ENCODE measurements at regions not wholly inside any gene's neighbourhood (a gene's known extent, or its start where the extent isn't known, plus 50 kb on each side); places are given as distances from the start of the nearest gene placed in this dataset.

DNA sequence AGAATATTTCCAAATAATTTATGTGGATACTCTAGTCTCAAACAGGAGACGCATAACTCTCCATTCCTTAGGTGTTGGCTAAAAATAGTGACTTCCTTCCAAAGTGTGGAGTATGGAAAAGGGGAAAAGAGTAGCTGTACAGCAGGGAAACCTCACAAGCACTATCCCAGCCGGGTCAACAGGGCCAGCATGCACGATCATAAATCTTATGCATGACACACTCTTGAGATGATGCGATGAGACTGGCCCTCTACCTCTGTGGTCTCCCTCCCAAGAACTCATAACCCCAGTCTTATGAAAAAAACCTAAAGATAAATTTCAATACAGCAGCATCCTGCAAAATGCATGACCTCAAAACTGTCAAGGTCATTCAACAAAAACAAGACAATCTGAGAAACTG is 197.3 kb downstream of the TEX36 start:
- no CpG with 5 or more reads among the region's 4 CpGs for WGBS (ENCODE audit: insufficient coverage, low lambda C conversion rate)
- DNase-seq: no peak
- Histone ChIP-seq H3K9me3 (ENCODE audit: control insufficient read depth, low read depth, low read length) (no peaks in the 10 kb centered on the region), H3K27ac (ENCODE audit: low read length) (no peak overlapping the region), H3K4me1 (ENCODE audit: control insufficient read depth, insufficient read depth, low read length) (no peaks in the 10 kb centered on the region), H3K27me3 (ENCODE audit: control insufficient read depth, insufficient read depth, low read length) (peaks cover 5% of the 10 kb centered on the region), H3K4me3 (ENCODE audit: low read length) (no peak overlapping the region), H3K36me3 (ENCODE audit: control insufficient read depth, insufficient read depth, low read length) (no peaks in the 10 kb centered on the region)

- DNase-seq: no peak
- peaks cover 8% of the 10 kb centered on the region for H3K27me3 ChIP-seq (ENCODE audit: control insufficient read depth, insufficient read depth, low read length)
- WGBS (ENCODE audit: insufficient coverage, low lambda C conversion rate): 100% methylated on average over 1 of the region's 1 CpG
These were observed 198.8 kb downstream of the TEX36 start for GRCh38 chr10:125484035-125484732.

GRCh38 chr10:125482637-125483036 is 200.3 kb downstream of the TEX36 start:
- H3K27ac ChIP-seq (ENCODE audit: low read length): no peak overlapping the region
- DNase-seq: no peak
- no peaks in the 10 kb centered on the region for H3K36me3 ChIP-seq (ENCODE audit: control insufficient read depth, insufficient read depth, low read length)
- H3K27me3 ChIP-seq (ENCODE audit: control insufficient read depth, insufficient read depth, low read length): peaks cover 8% of the 10 kb centered on the region
- no peaks in the 10 kb centered on the region for H3K4me1 ChIP-seq (ENCODE audit: control insufficient read depth, insufficient read depth, low read length)
- no CpG with 5 or more reads among the region's 5 CpGs for WGBS (ENCODE audit: insufficient coverage, low lambda C conversion rate)
- no peaks in the 10 kb centered on the region for H3K9me3 ChIP-seq (ENCODE audit: control insufficient read depth, low read depth, low read length)
- H3K4me3 ChIP-seq (ENCODE audit: low read length): no peak overlapping the region

More at GRCh38 chr10:125484035-125484732, 198.8 kb downstream of the TEX36 start:
- no peaks in the 10 kb centered on the region for H3K9me3 ChIP-seq (ENCODE audit: control insufficient read depth, low read depth, low read length)
- H3K4me1 ChIP-seq (ENCODE audit: control insufficient read depth, insufficient read depth, low read length): no peaks in the 10 kb centered on the region
- no peaks in the 10 kb centered on the region for H3K36me3 ChIP-seq (ENCODE audit: control insufficient read depth, insufficient read depth, low read length)
- no peak overlapping the region for H3K27ac ChIP-seq (ENCODE audit: low read length)
- H3K4me3 ChIP-seq (ENCODE audit: low read length): no peak overlapping the region

DNA sequence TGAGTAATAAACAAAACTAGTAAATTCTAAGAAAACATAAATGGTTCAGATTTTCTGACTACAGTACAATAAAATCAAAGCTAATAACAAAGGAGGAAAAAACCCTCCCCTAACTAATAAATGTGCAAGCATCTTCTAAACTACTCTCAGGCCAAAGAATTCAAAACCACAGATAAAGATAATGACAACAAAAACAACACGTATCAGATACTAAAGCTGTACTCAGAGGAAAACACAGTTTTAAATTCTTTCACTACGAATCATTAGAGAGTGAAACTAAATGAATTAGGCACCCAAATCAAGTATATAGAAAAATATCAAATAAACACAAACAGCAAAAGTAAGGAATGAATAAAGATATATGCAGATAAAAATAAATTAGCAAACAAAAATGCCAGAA is 200.9 kb downstream of the TEX36 start:
- H3K4me1 ChIP-seq (ENCODE audit: control insufficient read depth, insufficient read depth, low read length): no peaks in the 10 kb centered on the region
- H3K27me3 ChIP-seq (ENCODE audit: control insufficient read depth, insufficient read depth, low read length): peaks cover 8% of the 10 kb centered on the region
- no peaks in the 10 kb centered on the region for H3K9me3 ChIP-seq (ENCODE audit: control insufficient read depth, low read depth, low read length)
- 86% methylated on average over 2 of the region's 2 CpGs for WGBS (ENCODE audit: insufficient coverage, low lambda C conversion rate)
- H3K27ac ChIP-seq (ENCODE audit: low read length): no peak overlapping the region
- no peak overlapping the region for H3K4me3 ChIP-seq (ENCODE audit: low read length)
- no peak for DNase-seq
- H3K36me3 ChIP-seq (ENCODE audit: control insufficient read depth, insufficient read depth, low read length): no peaks in the 10 kb centered on the region

- no peak for DNase-seq
- Histone ChIP-seq H3K36me3 (ENCODE audit: control insufficient read depth, insufficient read depth, low read length) (no peaks in the 10 kb centered on the region), H3K4me1 (ENCODE audit: control insufficient read depth, insufficient read depth, low read length) (no peaks in the 10 kb centered on the region), H3K4me3 (ENCODE audit: low read length) (no peak overlapping the region), H3K27me3 (ENCODE audit: control insufficient read depth, insufficient read depth, low read length) (peaks cover 8% of the 10 kb centered on the region), H3K9me3 (ENCODE audit: control insufficient read depth, low read depth, low read length) (no peaks in the 10 kb centered on the region), H3K27ac (ENCODE audit: low read length) (no peak overlapping the region)
- no CpG with 5 or more reads among the region's 4 CpGs for WGBS (ENCODE audit: insufficient coverage, low lambda C conversion rate)
These were observed 203.9 kb downstream of the TEX36 start for GRCh38 chr10:125479059-125479458.

- WGBS (ENCODE audit: insufficient coverage, low lambda C conversion rate): 77% methylated on average over 2 of the region's 2 CpGs
- H3K4me3 ChIP-seq (ENCODE audit: low read length): no peak overlapping the region
- H3K27me3 ChIP-seq (ENCODE audit: control insufficient read depth, insufficient read depth, low read length): peaks cover 3% of the 10 kb centered on the region
These were observed 207.1 kb downstream of the TEX36 start for GRCh38 chr10:125475815-125476214.

GRCh38 chr10:125473143-125473793 is 209.7 kb downstream of the TEX36 start:
- no peak overlapping the region for H3K27ac ChIP-seq (ENCODE audit: low read length)
- H3K4me1 ChIP-seq (ENCODE audit: control insufficient read depth, insufficient read depth, low read length): no peaks in the 10 kb centered on the region
- no peaks in the 10 kb centered on the region for H3K36me3 ChIP-seq (ENCODE audit: control insufficient read depth, insufficient read depth, low read length)
- no peak overlapping the region for H3K4me3 ChIP-seq (ENCODE audit: low read length)
- WGBS (ENCODE audit: insufficient coverage, low lambda C conversion rate): 48% methylated on average over 2 of the region's 7 CpGs
- DNase-seq: no peak
- H3K9me3 ChIP-seq (ENCODE audit: control insufficient read depth, low read depth, low read length): no peaks in the 10 kb centered on the region
- no peaks in the 10 kb centered on the region for H3K27me3 ChIP-seq (ENCODE audit: control insufficient read depth, insufficient read depth, low read length)

More at GRCh38 chr10:125475815-125476214, 207.1 kb downstream of the TEX36 start:
- H3K27ac ChIP-seq (ENCODE audit: low read length): no peak overlapping the region
- no peak for DNase-seq
- no peaks in the 10 kb centered on the region for H3K4me1 ChIP-seq (ENCODE audit: control insufficient read depth, insufficient read depth, low read length)
- no peaks in the 10 kb centered on the region for H3K9me3 ChIP-seq (ENCODE audit: control insufficient read depth, low read depth, low read length)
- no peaks in the 10 kb centered on the region for H3K36me3 ChIP-seq (ENCODE audit: control insufficient read depth, insufficient read depth, low read length)

- H3K36me3 ChIP-seq (ENCODE audit: control insufficient read depth, insufficient read depth, low read length): no peaks in the 10 kb centered on the region
- no peaks in the 10 kb centered on the region for H3K27me3 ChIP-seq (ENCODE audit: control insufficient read depth, insufficient read depth, low read length)
- H3K27ac ChIP-seq (ENCODE audit: low read length): no peak overlapping the region
- no peaks in the 10 kb centered on the region for H3K9me3 ChIP-seq (ENCODE audit: control insufficient read depth, low read depth, low read length)
- H3K4me1 ChIP-seq (ENCODE audit: control insufficient read depth, insufficient read depth, low read length): no peaks in the 10 kb centered on the region
- 100% methylated on average over 1 of the region's 4 CpGs for WGBS (ENCODE audit: insufficient coverage, low lambda C conversion rate)
- H3K4me3 ChIP-seq (ENCODE audit: low read length): no peak overlapping the region
- peak in 1 of 2 donors; percentile 13 for DNase-seq
These were observed 210.9 kb downstream of the TEX36 start for GRCh38 chr10:125472010-125472607.

DNA sequence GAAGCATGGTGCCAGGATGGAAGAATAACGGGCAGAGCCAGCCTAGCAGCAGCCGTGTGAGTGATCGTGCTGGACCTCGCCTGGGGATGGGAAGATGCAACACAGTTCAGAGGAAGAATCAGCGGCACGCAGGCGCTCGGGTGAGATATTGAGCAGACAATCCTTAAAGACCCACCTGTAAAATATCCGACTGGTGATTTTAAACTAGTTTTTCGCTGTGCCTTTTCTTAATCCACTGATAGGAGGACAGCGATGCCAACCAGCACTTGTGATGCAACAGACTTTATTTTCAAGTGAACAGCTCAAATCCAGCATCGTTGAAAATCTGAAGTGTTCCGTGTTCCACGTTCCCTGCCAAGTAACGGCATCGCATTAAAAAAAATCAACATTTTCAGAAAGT is 214.7 kb downstream of the TEX36 start:
- H3K4me1 ChIP-seq (ENCODE audit: control insufficient read depth, insufficient read depth, low read length): no peaks in the 10 kb centered on the region
- 80% methylated on average over 1 of the region's 16 CpGs for WGBS (ENCODE audit: insufficient coverage, low lambda C conversion rate)
- peaks cover 3% of the 10 kb centered on the region for H3K27me3 ChIP-seq (ENCODE audit: control insufficient read depth, insufficient read depth, low read length)
- no peaks in the 10 kb centered on the region for H3K36me3 ChIP-seq (ENCODE audit: control insufficient read depth, insufficient read depth, low read length)
- no peak overlapping the region for H3K4me3 ChIP-seq (ENCODE audit: low read length)
- no peak overlapping the region for H3K27ac ChIP-seq (ENCODE audit: low read length)
- H3K9me3 ChIP-seq (ENCODE audit: control insufficient read depth, low read depth, low read length): no peaks in the 10 kb centered on the region
- DNase-seq: no peak

DNA sequence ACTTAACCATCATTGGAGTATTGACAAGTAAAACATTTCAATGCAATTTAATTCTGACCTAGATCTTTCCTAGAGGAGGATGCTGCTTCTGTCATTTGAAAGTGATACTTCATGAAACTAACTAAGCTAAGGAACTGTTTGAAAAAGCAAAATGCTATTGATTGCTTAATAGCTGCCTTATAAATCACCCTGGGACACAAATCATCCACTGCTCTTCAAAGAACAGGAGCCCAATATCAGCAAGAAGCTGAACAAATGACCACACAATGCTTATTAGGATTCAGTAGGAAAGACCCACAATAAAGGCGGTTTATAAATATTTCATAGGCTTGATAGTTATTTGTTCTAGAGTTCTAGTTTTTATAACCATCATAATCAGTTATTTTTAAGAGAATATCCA is 216.3 kb downstream of the TEX36 start:
- Histone ChIP-seq H3K27ac (ENCODE audit: low read length) (no peak overlapping the region), H3K27me3 (ENCODE audit: control insufficient read depth, insufficient read depth, low read length) (peaks cover 3% of the 10 kb centered on the region), H3K4me3 (ENCODE audit: low read length) (no peak overlapping the region), H3K4me1 (ENCODE audit: control insufficient read depth, insufficient read depth, low read length) (no peaks in the 10 kb centered on the region), H3K36me3 (ENCODE audit: control insufficient read depth, insufficient read depth, low read length) (no peaks in the 10 kb centered on the region), H3K9me3 (ENCODE audit: control insufficient read depth, low read depth, low read length) (no peaks in the 10 kb centered on the region)
- WGBS (ENCODE audit: insufficient coverage, low lambda C conversion rate): 100% methylated on average over 1 of the region's 1 CpG
- no peak for DNase-seq

All from large intestine (tissue), 3 donors.